ENCODE measurements at regions not wholly inside any gene's neighbourhood (a gene's known extent, or its start where the extent isn't known, plus 50 kb on each side); places are given as distances from the start of the nearest gene placed in this dataset.

DNA sequence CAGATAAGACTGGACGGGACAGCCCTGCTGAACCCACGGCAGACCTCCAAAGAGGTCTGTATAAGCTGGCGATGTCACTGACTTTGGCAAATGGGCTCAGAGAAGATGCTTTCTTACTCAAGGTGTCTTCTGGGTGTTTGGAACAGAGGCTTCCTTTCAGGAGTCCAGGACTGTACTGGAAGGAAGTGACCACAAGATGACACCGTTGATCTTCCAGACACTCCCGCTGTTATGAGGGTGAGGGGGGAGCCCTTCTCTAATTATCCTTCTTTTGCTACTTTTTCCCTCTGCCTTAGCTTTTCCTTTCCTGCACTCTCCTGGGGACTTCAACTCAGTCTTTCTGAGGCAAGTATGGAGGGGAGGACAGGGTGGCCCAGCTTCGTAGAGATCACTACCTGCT, 65.2 kb upstream of the ZNF599 start:
- peak overlapping the region; percentile 58 for H3K4me2 ChIP-seq (ENCODE audit: control insufficient read depth, extremely low read depth, insufficient read depth, low read depth, low read length)
- H2AFZ ChIP-seq (ENCODE audit: control insufficient read depth, low read length): peak overlapping the region; percentile 19
- H4K20me1 ChIP-seq (ENCODE audit: control insufficient read depth, extremely low read depth, insufficient read depth, low read length): no peaks in the 10 kb centered on the region
- dilution Hi-C loops (cut with MboI; ENCODE audit: extremely low pct_ligation_motif_present, low sequenced_read_pairs): no loop called here
- no peaks in the 10 kb centered on the region for H3K9me3 ChIP-seq (ENCODE audit: control insufficient read depth, low read depth, low read length)
- H3K36me3 ChIP-seq (ENCODE audit: control insufficient read depth in 2 of 2, extremely low read depth in 1 of 2, insufficient read depth in 2 of 2, low read length in 2 of 2): no peaks in the 10 kb centered on the region
- FAIRE-seq: peak; percentile 51
- no peak overlapping the region for H3K4me3 ChIP-seq (ENCODE audit: control insufficient read depth in 2 of 3, extremely low read depth in 1 of 3, insufficient read depth in 2 of 3, low read depth in 1 of 3, low read length in 3 of 3)
- DNase-seq (ENCODE audit: low read depth, low spot score): no peak
- no peak overlapping the region for H3K27ac ChIP-seq (ENCODE audit: control insufficient read depth, insufficient read depth, low read length)
- H3K79me2 ChIP-seq (ENCODE audit: control insufficient read depth, insufficient read depth, low read length): no peaks in the 10 kb centered on the region
- peaks cover 2% of the 10 kb centered on the region for H3K4me1 ChIP-seq (ENCODE audit: control insufficient read depth, extremely low read depth, insufficient read depth, low read length)
- peaks cover 9% of the 10 kb centered on the region for H3K27me3 ChIP-seq (ENCODE audit: control insufficient read depth, extremely low read depth, insufficient read depth, low read length)
- H3K9ac ChIP-seq (ENCODE audit: control insufficient read depth, extremely low read depth, insufficient read depth, low read length): no peak overlapping the region
- no peak for TF ChIP-seq EZH2 (IDR thresholded peaks at IDR 0.05; ENCODE audit: low read length)
- TF ChIP-seq, protein P1, sequence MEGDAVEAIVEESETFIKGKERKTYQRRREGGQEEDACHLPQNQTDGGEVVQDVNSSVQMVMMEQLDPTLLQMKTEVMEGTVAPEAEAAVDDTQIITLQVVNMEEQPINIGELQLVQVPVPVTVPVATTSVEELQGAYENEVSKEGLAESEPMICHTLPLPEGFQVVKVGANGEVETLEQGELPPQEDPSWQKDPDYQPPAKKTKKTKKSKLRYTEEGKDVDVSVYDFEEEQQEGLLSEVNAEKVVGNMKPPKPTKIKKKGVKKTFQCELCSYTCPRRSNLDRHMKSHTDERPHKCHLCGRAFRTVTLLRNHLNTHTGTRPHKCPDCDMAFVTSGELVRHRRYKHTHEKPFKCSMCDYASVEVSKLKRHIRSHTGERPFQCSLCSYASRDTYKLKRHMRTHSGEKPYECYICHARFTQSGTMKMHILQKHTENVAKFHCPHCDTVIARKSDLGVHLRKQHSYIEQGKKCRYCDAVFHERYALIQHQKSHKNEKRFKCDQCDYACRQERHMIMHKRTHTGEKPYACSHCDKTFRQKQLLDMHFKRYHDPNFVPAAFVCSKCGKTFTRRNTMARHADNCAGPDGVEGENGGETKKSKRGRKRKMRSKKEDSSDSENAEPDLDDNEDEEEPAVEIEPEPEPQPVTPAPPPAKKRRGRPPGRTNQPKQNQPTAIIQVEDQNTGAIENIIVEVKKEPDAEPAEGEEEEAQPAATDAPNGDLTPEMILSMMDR (optimal IDR thresholded peaks at IDR 0.05 in 1 of 3, IDR thresholded peaks at IDR 0.05 in 1 of 3, conservative IDR thresholded peaks at IDR 0.05 in 1 of 3; ENCODE audit: extremely low read depth in 1 of 3, insufficient read depth in 2 of 3, low read length in 3 of 3): peak in 2 of 3 experiments; percentile 11 to 65
- no peaks in the 10 kb centered on the region for H3K9me1 ChIP-seq (ENCODE audit: control insufficient read depth, extremely low read depth, insufficient read depth, low read length)

DNA sequence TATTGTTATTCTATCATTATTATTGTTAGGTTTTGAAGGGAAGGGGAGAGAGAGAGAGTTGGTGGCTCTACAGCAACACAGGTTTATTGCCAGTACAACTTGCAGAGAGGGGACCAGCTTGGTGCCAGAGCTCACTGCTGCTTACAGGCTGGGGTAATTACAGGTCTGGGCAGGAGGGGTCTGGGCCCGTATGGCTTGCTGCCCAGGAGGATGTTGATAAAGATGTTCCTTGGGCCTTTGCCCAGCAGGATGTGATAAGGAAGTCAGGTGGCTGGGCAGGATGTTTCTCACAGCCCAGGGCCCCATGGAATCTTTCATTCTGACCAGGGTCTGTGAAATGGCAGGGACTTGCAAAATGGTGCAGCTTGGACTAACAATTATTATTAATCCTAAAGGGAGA, 64.2 kb upstream of the ZNF599 start:
- Histone ChIP-seq H3K27ac (ENCODE audit: control insufficient read depth, insufficient read depth, low read length) (no peak overlapping the region), H3K4me1 (ENCODE audit: control insufficient read depth, extremely low read depth, insufficient read depth, low read length) (peaks cover 2% of the 10 kb centered on the region), H3K79me2 (ENCODE audit: control insufficient read depth, insufficient read depth, low read length) (no peaks in the 10 kb centered on the region), H3K9me3 (ENCODE audit: control insufficient read depth, low read depth, low read length) (no peaks in the 10 kb centered on the region), H2AFZ (ENCODE audit: control insufficient read depth, low read length) (no peak overlapping the region), H4K20me1 (ENCODE audit: control insufficient read depth, extremely low read depth, insufficient read depth, low read length) (no peaks in the 10 kb centered on the region), H3K4me2 (ENCODE audit: control insufficient read depth, extremely low read depth, insufficient read depth, low read depth, low read length) (no peak overlapping the region), H3K36me3 (ENCODE audit: control insufficient read depth in 2 of 2, extremely low read depth in 1 of 2, insufficient read depth in 2 of 2, low read length in 2 of 2) (no peaks in the 10 kb centered on the region), H3K4me3 (ENCODE audit: control insufficient read depth in 2 of 3, extremely low read depth in 1 of 3, insufficient read depth in 2 of 3, low read depth in 1 of 3, low read length in 3 of 3) (no peak overlapping the region), H3K9me1 (ENCODE audit: control insufficient read depth, extremely low read depth, insufficient read depth, low read length) (no peaks in the 10 kb centered on the region), H3K27me3 (ENCODE audit: control insufficient read depth, extremely low read depth, insufficient read depth, low read length) (peaks cover 9% of the 10 kb centered on the region), H3K9ac (ENCODE audit: control insufficient read depth, extremely low read depth, insufficient read depth, low read length) (no peak overlapping the region)
- TF ChIP-seq, protein P1 (optimal IDR thresholded peaks at IDR 0.05 in 1 of 3, IDR thresholded peaks at IDR 0.05 in 1 of 3, conservative IDR thresholded peaks at IDR 0.05 in 1 of 3; ENCODE audit: extremely low read depth in 1 of 3, insufficient read depth in 2 of 3, low read length in 3 of 3): no peak
- no peak for TF ChIP-seq EZH2 (IDR thresholded peaks at IDR 0.05; ENCODE audit: low read length)
- dilution Hi-C loops (cut with MboI; ENCODE audit: extremely low pct_ligation_motif_present, low sequenced_read_pairs): no loop called here
- no peak for DNase-seq (ENCODE audit: low read depth, low spot score)
- no peak for FAIRE-seq

All from keratinocyte (primary cell).